ENCODE measurements at regions not wholly inside any gene's neighbourhood (a gene's known extent, or its start where the extent isn't known, plus 50 kb on each side); places are given as distances from the start of the nearest gene placed in this dataset.

- no peak for TF ChIP-seq CHD7 (IDR thresholded peaks at IDR 0.05; ENCODE audit: insufficient replicate concordance, low read length)
- no peak for TF ChIP-seq TAF7 (optimal IDR thresholded peaks at IDR 0.05; ENCODE audit: borderline replicate concordance, low read depth, low read length)
- TF ChIP-seq EP300 (IDR thresholded peaks at IDR 0.05; ENCODE audit: borderline replicate concordance in 1 of 2, low read depth in 2 of 2, low read length in 2 of 2) = no peak
- no peak for TF ChIP-seq RFX5 (IDR thresholded peaks at IDR 0.05; ENCODE audit: borderline replicate concordance, low read depth, low read length)
Observed at GRCh38 chr5:32510860-32511259, 66.3 kb upstream of the ZFR start (continued).
